ENCODE measurements at regions not wholly inside any gene's neighbourhood (a gene's known extent, or its start where the extent isn't known, plus 50 kb on each side); places are given as distances from the start of the nearest gene placed in this dataset.

DNA sequence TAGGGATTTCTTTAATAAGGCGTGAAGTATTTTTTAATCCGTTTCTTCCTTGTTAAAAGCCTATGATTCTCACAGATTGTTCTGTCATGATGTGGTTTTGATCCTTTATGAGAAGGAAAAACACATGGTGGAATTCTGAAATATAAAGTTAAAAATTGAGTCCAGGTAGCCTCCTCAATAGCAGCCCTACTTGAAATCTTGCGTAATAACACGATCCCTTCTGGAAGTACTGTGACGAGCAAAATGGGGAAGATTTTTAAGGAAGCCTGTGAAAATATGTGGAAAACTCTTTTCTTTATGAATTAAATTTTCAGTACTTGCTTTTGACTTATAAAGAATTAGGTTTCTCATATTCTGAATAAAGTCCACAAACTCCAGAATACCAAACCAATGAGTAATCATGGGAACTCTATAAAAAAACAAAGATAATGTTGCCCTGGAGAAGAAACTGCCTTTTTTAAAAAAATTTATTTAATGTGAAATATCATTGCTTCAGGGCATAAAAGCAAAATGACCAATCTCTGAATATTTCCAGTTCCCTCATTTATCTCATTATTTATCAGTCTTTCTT is 476.4 kb upstream of the ZEB2 start:
- TF ChIP-seq EP300 (IDR thresholded peaks at IDR 0.05) = no peak
- no peak for TF ChIP-seq POLR2A (IDR thresholded peaks at IDR 0.05)
- TF ChIP-seq, protein P1, sequence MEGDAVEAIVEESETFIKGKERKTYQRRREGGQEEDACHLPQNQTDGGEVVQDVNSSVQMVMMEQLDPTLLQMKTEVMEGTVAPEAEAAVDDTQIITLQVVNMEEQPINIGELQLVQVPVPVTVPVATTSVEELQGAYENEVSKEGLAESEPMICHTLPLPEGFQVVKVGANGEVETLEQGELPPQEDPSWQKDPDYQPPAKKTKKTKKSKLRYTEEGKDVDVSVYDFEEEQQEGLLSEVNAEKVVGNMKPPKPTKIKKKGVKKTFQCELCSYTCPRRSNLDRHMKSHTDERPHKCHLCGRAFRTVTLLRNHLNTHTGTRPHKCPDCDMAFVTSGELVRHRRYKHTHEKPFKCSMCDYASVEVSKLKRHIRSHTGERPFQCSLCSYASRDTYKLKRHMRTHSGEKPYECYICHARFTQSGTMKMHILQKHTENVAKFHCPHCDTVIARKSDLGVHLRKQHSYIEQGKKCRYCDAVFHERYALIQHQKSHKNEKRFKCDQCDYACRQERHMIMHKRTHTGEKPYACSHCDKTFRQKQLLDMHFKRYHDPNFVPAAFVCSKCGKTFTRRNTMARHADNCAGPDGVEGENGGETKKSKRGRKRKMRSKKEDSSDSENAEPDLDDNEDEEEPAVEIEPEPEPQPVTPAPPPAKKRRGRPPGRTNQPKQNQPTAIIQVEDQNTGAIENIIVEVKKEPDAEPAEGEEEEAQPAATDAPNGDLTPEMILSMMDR (IDR thresholded peaks at IDR 0.05) = no peak
- Histone ChIP-seq H3K27me3 (no peaks in the 10 kb centered on the region), H3K4me3 (no peak overlapping the region), H3K36me3 (no peaks in the 10 kb centered on the region), H3K27ac (no peak overlapping the region), H3K9me3 (no peaks in the 10 kb centered on the region), H3K4me1 (ENCODE audit: insufficient read depth) (no peaks in the 10 kb centered on the region)
- 11 to 26% (median 13%) methylated on average over 5 of the region's 5 CpGs for WGBS, 3 donors
- intact Hi-C loops (cut with DNase I) = no loop called here
- no peak for DNase-seq

DNA sequence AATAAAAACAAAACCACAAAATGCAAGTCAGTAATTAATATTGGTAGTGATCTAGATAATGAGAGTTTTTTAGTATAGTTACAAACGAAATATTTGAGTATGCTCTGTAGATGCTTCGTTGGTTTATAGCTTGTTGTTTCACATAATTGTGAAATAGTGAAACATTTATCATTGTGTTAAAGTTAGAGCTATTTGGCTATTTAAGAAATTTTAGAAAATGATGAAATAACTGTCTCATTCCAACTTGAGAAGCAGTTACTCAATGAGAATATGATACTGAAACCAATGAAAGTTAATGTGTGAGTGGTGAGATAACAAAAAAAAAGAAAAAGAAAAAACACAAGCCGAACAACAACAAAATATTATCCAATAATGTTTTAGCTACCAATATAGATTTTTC is 475.6 kb upstream of the ZEB2 start:
- intact Hi-C loops (cut with DNase I) = no loop called here
- no peak overlapping the region for H3K27ac ChIP-seq
- H3K9me3 ChIP-seq = no peaks in the 10 kb centered on the region
- no peaks in the 10 kb centered on the region for H3K27me3 ChIP-seq
- TF ChIP-seq, protein P1 (IDR thresholded peaks at IDR 0.05) = no peak
- TF ChIP-seq EP300 (IDR thresholded peaks at IDR 0.05) (no peak), POLR2A (IDR thresholded peaks at IDR 0.05) (no peak)
- WGBS, 3 donors = 37 to 47% (median 47%) methylated on average over 3 of the region's 3 CpGs
- no peak overlapping the region for H3K4me3 ChIP-seq
- H3K4me1 ChIP-seq (ENCODE audit: insufficient read depth) = no peaks in the 10 kb centered on the region
- DNase-seq = no peak
- no peaks in the 10 kb centered on the region for H3K36me3 ChIP-seq

GRCh38 chr2:144990661-144991060 is 470.7 kb upstream of the ZEB2 start:
- intact Hi-C loops (cut with DNase I) = no loop called here
- TF ChIP-seq, protein P1 (IDR thresholded peaks at IDR 0.05) = no peak
- TF ChIP-seq POLR2A (IDR thresholded peaks at IDR 0.05) (no peak), EP300 (IDR thresholded peaks at IDR 0.05) (no peak)
- no peaks in the 10 kb centered on the region for H3K9me3 ChIP-seq
- H3K27ac ChIP-seq = no peak overlapping the region
- H3K4me3 ChIP-seq = no peak overlapping the region
- no peaks in the 10 kb centered on the region for H3K27me3 ChIP-seq
- no peaks in the 10 kb centered on the region for H3K36me3 ChIP-seq
- WGBS, 3 donors = 95 to 99% (median 98%) methylated on average over 1 of the region's 1 CpG
- H3K4me1 ChIP-seq (ENCODE audit: insufficient read depth) = no peaks in the 10 kb centered on the region
- no peak for DNase-seq

DNA sequence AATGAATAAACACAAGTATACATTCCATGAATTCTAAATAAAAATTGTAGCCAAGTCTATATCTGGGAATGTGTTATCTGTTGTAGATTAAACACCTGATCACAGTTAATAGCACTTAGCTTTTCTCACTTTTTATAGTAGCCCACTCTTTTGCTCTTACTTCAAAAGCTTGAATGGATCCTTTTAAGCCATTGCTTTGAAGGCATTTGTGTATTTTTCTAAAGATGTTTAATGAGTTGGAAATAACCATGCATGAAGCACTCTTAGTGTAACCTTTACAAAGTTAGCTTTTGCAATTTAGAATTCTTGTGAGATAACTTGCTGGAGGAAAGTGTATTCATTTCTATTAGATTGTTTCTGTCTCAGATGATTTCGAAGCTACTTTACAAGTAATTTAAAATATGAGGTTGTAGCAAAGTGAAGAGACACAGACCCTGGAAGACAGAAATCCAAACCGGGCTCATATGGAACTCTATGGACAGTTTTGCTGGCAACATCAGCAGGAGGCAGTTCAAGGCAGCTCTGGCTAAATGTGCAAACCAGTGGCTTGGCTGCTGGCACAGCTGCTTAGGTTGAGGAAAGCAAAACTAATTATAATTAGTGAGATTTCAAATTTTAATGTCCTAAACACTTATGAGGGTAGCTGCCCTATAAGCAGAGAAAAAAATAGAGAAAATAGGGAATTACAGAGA is 469.8 kb upstream of the ZEB2 start:
- Histone ChIP-seq H3K4me1 (ENCODE audit: insufficient read depth) (no peaks in the 10 kb centered on the region), H3K9me3 (no peaks in the 10 kb centered on the region), H3K36me3 (no peaks in the 10 kb centered on the region), H3K27me3 (no peaks in the 10 kb centered on the region), H3K4me3 (no peak overlapping the region), H3K27ac (no peak overlapping the region)
- DNase-seq = no peak
- intact Hi-C loops (cut with DNase I) = no loop called here
- no peak for TF ChIP-seq POLR2A (IDR thresholded peaks at IDR 0.05)
- TF ChIP-seq, protein P1 (IDR thresholded peaks at IDR 0.05) = no peak
- no peak for TF ChIP-seq EP300 (IDR thresholded peaks at IDR 0.05)
- 12 to 21% (median 21%) methylated on average over 2 of the region's 2 CpGs for WGBS, 3 donors
